ENCODE measurements at regions not wholly inside any gene's neighbourhood (a gene's known extent, or its start where the extent isn't known, plus 50 kb on each side); places are given as distances from the start of the nearest gene placed in this dataset.

GRCh38 chr7:136251826-136252225, 274.7 kb upstream of the MTPN start:
- TF ChIP-seq EZH2phosphoT487 (IDR thresholded peaks at IDR 0.05; ENCODE audit: insufficient read depth, low read depth) (no peak), EZH2 (IDR thresholded peaks at IDR 0.05; ENCODE audit: insufficient read depth, poor library complexity, severe bottlenecking) (no peak)

All from GM23248 (cell line).